Suprapubic skin (tissue), 4 donors: ENCODE measurements at regions not wholly inside any gene's neighbourhood (a gene's known extent, or its start where the extent isn't known, plus 50 kb on each side); places are given as distances from the start of the nearest gene placed in this dataset.

Experiments
- CTCF ChIP-seq, 2 donors: fragments of 200-600 bp in 1 of 2; fragments of 450-650 bp in 1 of 2; sonication (generic) in 1 of 2; IDR thresholded peaks; one replicate each; pipeline ENCODE4 v1.5.1; 2016 to 2019; ENCODE audit warnings: antibody characterized with exemption in 2 of 2, mild to moderate bottlenecking in 1 of 2, moderate library complexity in 1 of 2
- EP300 ChIP-seq: sonication (generic); formaldehyde crosslinking; IDR thresholded peaks from one replicate; pipeline ENCODE4 v1.6.1; 2017; ENCODE audit warnings: antibody characterized with exemption
- POLR2A ChIP-seq, 2 donors: fragments of 450-650 bp; IDR thresholded peaks; one replicate each; pipeline ENCODE4 v1.6.1; 2017; ENCODE audit warnings: antibody characterized with exemption in 2 of 2, mild to moderate bottlenecking in 2 of 2, moderate library complexity in 2 of 2
- POLR2AphosphoS5 ChIP-seq, 3 donors: sonication (generic); formaldehyde crosslinking; IDR thresholded peaks; one replicate each; pipeline ENCODE4 v1.6.1; 2017; ENCODE audit warnings: antibody characterized with exemption in 3 of 3

- TF ChIP-seq CTCF (IDR thresholded peaks at IDR 0.05) (no peak), POLR2AphosphoS5 (IDR thresholded peaks at IDR 0.05) (no peak), POLR2A (IDR thresholded peaks at IDR 0.05) (no peak), EP300 (no peak)
Measured at GRCh38 chr12:43289426-43289801, 262.6 kb downstream of the ADAMTS20 start.
